Activated effector memory CD4-positive, alpha-beta T cell treated with Interleukin-2 at 50 U/mL for 16 hours (primary cell): ENCODE measurements at regions not wholly inside any gene's neighbourhood (a gene's known extent, or its start where the extent isn't known, plus 50 kb on each side); places are given as distances from the start of the nearest gene placed in this dataset.

Source experiments
- DNase-seq: peaks from one replicate; pipeline ENCODE4 v3.0.0-alpha.2; 2020

- no peak for DNase-seq
These were observed 295.7 kb downstream of the CDC5L start for GRCh38 chr6:44682987-44683779.

- DNase-seq = no peak
These were observed 297.7 kb downstream of the CDC5L start for GRCh38 chr6:44685213-44685612.

GRCh38 chr6:44696099-44696498 is 308.6 kb downstream of the CDC5L start:
- no peak for DNase-seq

GRCh38 chr6:44696686-44697085 is 309.2 kb downstream of the CDC5L start:
- no peak for DNase-seq

GRCh38 chr6:44697327-44697726 is 309.8 kb downstream of the CDC5L start:
- no peak for DNase-seq

- no peak for DNase-seq
These were observed 311.1 kb downstream of the CDC5L start for GRCh38 chr6:44698602-44699001.

GRCh38 chr6:44699082-44699481 is 311.6 kb downstream of the CDC5L start:
- DNase-seq = no peak

- no peak for DNase-seq
These were observed 312.3 kb downstream of the CDC5L start for GRCh38 chr6:44699851-44700250.

GRCh38 chr6:44700422-44700821 is 312.9 kb downstream of the CDC5L start:
- no peak for DNase-seq

- DNase-seq = no peak
These were observed 313.6 kb downstream of the CDC5L start for GRCh38 chr6:44701038-44701636.

- DNase-seq = no peak
These were observed 314.2 kb downstream of the CDC5L start for GRCh38 chr6:44701637-44702101.

- DNase-seq = no peak
These were observed 314.8 kb downstream of the CDC5L start for GRCh38 chr6:44702292-44702691.

GRCh38 chr6:44704240-44705150 is 317.0 kb downstream of the CDC5L start:
- DNase-seq = no peak

GRCh38 chr6:44705596-44705995 is 318.1 kb downstream of the CDC5L start:
- no peak for DNase-seq

GRCh38 chr6:44706011-44706410 is 318.5 kb downstream of the CDC5L start:
- DNase-seq = no peak

- DNase-seq = no peak
These were observed 320.7 kb downstream of the CDC5L start for GRCh38 chr6:44708208-44708607.

- DNase-seq = no peak
These were observed 325.0 kb downstream of the CDC5L start for GRCh38 chr6:44712353-44713111.

- DNase-seq = no peak
These were observed 327.7 kb downstream of the CDC5L start for GRCh38 chr6:44715188-44715587.

GRCh38 chr6:44715925-44716324 is 328.4 kb downstream of the CDC5L start:
- DNase-seq = no peak

- no peak for DNase-seq
These were observed 329.9 kb downstream of the CDC5L start for GRCh38 chr6:44717431-44717830.

- DNase-seq = no peak
These were observed 334.6 kb downstream of the CDC5L start for GRCh38 chr6:44721954-44722578.

- no peak for DNase-seq
These were observed 335.2 kb downstream of the CDC5L start for GRCh38 chr6:44722736-44723135.
